Testis (tissue), 2 donors: ENCODE measurements at regions not wholly inside any gene's neighbourhood (a gene's known extent, or its start where the extent isn't known, plus 50 kb on each side); places are given as distances from the start of the nearest gene placed in this dataset.
"Not testable (repeated sequence)": the region's sequence is repeated elsewhere in the genome, so short reads cannot be mapped to it uniquely, and the experiment has no call there.

Experiments used
- DNase-seq: peaks from one replicate; pipeline ENCODE4 v3.0.0-alpha.2; 2019
- H3K27ac ChIP-seq, 2 donors: fragments of 200-600 bp; sonication (generic); one replicate each; pipeline ENCODE4 v1.5.1; 2019
- H3K27me3 ChIP-seq: fragments of 200-600 bp; sonication (generic); one replicate; pipeline ENCODE4 v1.5.1; 2019
- H3K36me3 ChIP-seq: fragments of 200-600 bp; sonication (generic); one replicate; pipeline ENCODE4 v1.5.1; 2017; ENCODE audit warnings: low read depth; ENCODE audit errors: missing control alignments
- H3K4me1 ChIP-seq: fragments of 200-600 bp; sonication (generic); one replicate; pipeline ENCODE4 v1.5.1; 2019
- H3K4me3 ChIP-seq, 2 donors: fragments of 200-600 bp; sonication (generic); one replicate each; pipeline ENCODE4 v1.5.1; 2017 to 2019
- H3K9me3 ChIP-seq: fragments of 200-600 bp; sonication (generic); one replicate; pipeline ENCODE4 v1.5.1; 2017
- POLR2A ChIP-seq: fragments of 450-650 bp; IDR thresholded peaks from one replicate; pipeline ENCODE4 v1.6.1; 2017; ENCODE audit warnings: antibody characterized with exemption, mild to moderate bottlenecking, moderate library complexity
- WGBS, 2 donors: methylation state at CpG; one replicate each; pipeline ENCODE4 v1.1.5; 2018; 5-methylcytosine and 5-hydroxymethylcytosine counted together
- intact Hi-C: fragments of 100-400 bp; cut with DNase I; formaldehyde crosslinking; loops from one replicate; pipeline ENCODE4 v1.15.1; 2023; ENCODE audit warnings: low total_unique reads
- TF ChIP-seq, protein P1 (sequence below), 3 experiments: fragments of 450-650 bp in 2 of 3; fragments of 200-600 bp in 1 of 3; sonication (generic) in 1 of 3; IDR thresholded peaks; one replicate each; pipeline ENCODE4 v1.5.1; 2016 to 2019; ENCODE audit warnings: antibody characterized with exemption in 3 of 3, mild to moderate bottlenecking in 2 of 3, moderate library complexity in 1 of 3

DNA sequence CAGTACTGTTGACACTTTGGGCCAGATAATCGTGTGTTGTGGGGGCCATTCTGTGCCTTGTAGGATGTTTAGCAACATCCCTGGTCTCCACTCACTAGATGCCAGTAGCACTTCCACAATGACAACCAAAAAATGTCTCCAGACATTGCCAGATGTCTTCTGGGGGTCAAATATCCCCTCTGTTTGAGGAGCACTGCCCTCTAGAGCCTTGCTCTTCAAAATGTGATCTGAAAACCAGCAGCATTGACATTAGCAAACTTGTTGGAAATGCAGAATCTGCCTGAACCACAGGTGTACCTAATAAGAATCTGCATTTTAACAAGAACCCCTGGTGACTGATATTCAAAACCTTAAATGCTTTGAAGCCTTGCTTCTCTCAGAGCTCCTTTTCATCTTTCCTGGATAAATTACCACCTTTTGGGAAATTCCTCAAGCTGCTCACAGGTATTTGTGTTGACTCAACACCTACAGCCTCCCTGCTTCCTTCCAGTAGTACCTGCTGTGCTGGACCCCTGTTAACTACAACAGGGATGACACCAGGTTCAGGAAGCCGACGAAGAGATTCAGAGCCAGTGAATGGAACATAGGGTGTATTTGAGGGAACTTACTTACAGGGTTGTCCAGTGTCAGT, 459.0 kb upstream of the NR3C2 start:
- no peaks in the 10 kb centered on the region for H3K4me1 ChIP-seq
- no peak overlapping the region for H3K4me3 ChIP-seq
- no peaks in the 10 kb centered on the region for H3K27me3 ChIP-seq
- no peak for TF ChIP-seq POLR2A
- TF ChIP-seq, protein P1, sequence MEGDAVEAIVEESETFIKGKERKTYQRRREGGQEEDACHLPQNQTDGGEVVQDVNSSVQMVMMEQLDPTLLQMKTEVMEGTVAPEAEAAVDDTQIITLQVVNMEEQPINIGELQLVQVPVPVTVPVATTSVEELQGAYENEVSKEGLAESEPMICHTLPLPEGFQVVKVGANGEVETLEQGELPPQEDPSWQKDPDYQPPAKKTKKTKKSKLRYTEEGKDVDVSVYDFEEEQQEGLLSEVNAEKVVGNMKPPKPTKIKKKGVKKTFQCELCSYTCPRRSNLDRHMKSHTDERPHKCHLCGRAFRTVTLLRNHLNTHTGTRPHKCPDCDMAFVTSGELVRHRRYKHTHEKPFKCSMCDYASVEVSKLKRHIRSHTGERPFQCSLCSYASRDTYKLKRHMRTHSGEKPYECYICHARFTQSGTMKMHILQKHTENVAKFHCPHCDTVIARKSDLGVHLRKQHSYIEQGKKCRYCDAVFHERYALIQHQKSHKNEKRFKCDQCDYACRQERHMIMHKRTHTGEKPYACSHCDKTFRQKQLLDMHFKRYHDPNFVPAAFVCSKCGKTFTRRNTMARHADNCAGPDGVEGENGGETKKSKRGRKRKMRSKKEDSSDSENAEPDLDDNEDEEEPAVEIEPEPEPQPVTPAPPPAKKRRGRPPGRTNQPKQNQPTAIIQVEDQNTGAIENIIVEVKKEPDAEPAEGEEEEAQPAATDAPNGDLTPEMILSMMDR (IDR thresholded peaks at IDR 0.05), result no peak
- intact Hi-C loops, result no loop called here
- no peaks in the 10 kb centered on the region for H3K36me3 ChIP-seq
- WGBS, 2 donors, result 58% methylated on average over 3 of the region's 3 CpGs
- H3K27ac ChIP-seq, result no peak overlapping the region
- DNase-seq, result no peak
- no peaks in the 10 kb centered on the region for H3K9me3 ChIP-seq

DNA sequence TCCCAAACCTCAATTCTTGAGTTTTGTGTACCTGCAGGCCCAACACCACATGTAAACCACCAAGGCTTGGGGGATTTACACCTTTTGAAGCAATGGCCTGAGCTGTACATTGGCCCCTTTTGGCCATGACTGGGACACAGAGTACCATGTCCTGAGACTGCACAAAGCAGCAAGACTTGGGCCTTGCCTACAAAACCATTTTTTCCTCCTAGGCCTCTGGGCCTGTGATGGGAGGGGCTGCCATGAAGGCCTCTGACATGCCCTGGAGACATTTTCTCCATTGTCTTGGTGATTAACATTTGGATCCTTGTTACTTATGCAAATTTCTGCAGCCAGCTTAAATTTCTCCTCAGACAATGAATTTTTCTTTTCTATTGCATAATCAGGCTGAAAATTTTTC, 455.9 kb upstream of the NR3C2 start:
- H3K9me3 ChIP-seq, intact Hi-C loops, H3K4me1 ChIP-seq, H3K36me3 ChIP-seq, H3K4me3 ChIP-seq, DNase-seq, H3K27me3 ChIP-seq, H3K27ac ChIP-seq: not testable (repeated sequence)

DNA sequence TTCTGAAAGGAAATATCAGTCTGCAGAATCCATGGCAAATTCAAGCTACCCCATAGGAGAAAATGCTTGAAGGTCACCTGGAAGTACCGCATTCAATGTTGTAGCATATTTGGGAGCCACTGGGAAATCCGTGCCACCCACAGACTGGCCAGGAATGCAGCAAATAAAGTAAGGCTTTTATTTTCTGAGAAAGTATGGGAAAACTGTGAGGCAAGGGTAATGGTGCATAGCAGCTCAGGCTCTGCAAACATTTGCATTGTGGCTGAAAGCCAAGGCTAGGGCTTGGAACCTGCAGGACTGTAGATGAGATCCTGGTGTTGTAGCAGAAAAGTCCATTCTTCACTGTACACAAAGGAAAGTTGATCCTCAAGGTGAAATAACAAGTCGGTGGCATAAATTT, 450.9 kb upstream of the NR3C2 start:
- Histone ChIP-seq H3K4me1 (no peaks in the 10 kb centered on the region), H3K36me3 (no peaks in the 10 kb centered on the region), H3K9me3 (no peaks in the 10 kb centered on the region), H3K27me3 (no peaks in the 10 kb centered on the region), H3K27ac (no peak overlapping the region), H3K4me3 (no peak overlapping the region)
- intact Hi-C loops, result no loop called here
- WGBS, 2 donors, result 54 to 80% methylated on average over 3 of the region's 3 CpGs
- TF ChIP-seq, protein P1 (IDR thresholded peaks at IDR 0.05), result no peak
- DNase-seq, result peak; percentile 37

DNA sequence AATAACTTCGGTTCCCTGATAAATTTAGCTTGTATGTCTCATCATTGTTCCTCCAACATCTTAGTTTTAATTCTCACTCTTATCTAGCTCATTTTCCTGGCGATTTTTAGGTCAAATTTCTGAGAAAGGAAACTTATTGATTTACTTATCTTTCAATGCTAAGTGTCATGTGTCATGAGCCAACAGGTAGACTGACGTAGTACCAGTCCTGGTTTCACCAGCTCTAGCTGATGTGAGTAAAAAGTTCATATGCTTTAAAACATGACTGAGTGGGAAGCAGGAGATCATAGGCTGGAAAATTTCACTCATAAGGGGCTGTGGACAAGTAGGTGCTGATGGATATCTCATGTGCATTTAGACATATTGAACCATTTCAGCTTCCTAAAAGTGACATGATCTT, 441.7 kb upstream of the NR3C2 start:
- Histone ChIP-seq H3K36me3 (no peaks in the 10 kb centered on the region), H3K9me3 (no peaks in the 10 kb centered on the region), H3K4me3 (no peak overlapping the region), H3K4me1 (no peaks in the 10 kb centered on the region), H3K27me3 (no peaks in the 10 kb centered on the region), H3K27ac (no peak overlapping the region)
- intact Hi-C loops, result no loop called here
- TF ChIP-seq, protein P1 (IDR thresholded peaks at IDR 0.05), result no peak
- TF ChIP-seq POLR2A, result no peak
- 86 to 87% methylated on average over 3 of the region's 3 CpGs for WGBS, 2 donors
- DNase-seq, result no peak

DNA sequence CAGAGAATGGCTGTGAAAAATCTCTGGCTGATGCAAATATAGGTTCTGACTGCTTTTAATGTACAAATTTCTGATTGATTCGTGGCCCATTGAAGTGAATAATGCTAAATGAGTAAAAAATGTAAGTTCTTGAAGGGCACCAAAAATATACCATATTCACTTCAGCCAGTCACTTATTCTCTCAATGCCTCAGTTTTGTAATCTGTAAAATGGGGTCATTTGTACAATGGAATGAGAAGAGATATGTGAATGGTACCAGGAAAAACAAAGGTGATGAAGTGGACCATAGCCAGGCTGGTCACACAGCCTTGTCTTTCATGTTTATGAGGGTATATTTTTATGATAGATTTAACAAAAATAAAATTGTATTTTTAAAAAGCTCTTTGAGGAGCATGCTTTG, 441.2 kb upstream of the NR3C2 start:
- H3K4me1 ChIP-seq, result no peaks in the 10 kb centered on the region
- TF ChIP-seq, protein P1 (IDR thresholded peaks at IDR 0.05), result no peak
- TF ChIP-seq POLR2A, result no peak

More for the DNA sequence above, 441.2 kb upstream of the NR3C2 start:
- intact Hi-C loops, result no loop called here
- H3K9me3 ChIP-seq, result no peaks in the 10 kb centered on the region
- 93 to 97% methylated on average over 1 of the region's 1 CpG for WGBS, 2 donors
- H3K27ac ChIP-seq, result no peak overlapping the region
- no peak for DNase-seq
- H3K36me3 ChIP-seq, result no peaks in the 10 kb centered on the region
- H3K4me3 ChIP-seq, result no peak overlapping the region
- H3K27me3 ChIP-seq, result no peaks in the 10 kb centered on the region
